Middle frontal gyrus (tissue), 1 donor: ENCODE measurements at regions not wholly inside any gene's neighbourhood (a gene's known extent, or its start where the extent isn't known, plus 50 kb on each side); places are given as distances from the start of the nearest gene placed in this dataset.

Source experiments
- DNase-seq: peaks from one replicate; pipeline ENCODE4 v3.0.0-alpha.2; 2015; ENCODE audit warnings: low spot score; ENCODE audit errors: extremely low spot score

- DNase-seq, result no peak
Measured at GRCh38 chr7:1320616-1321240, 88.1 kb downstream of the UNCX start.

GRCh38 chr7:1321411-1322239 is 89.0 kb downstream of the UNCX start:
- DNase-seq, result no peak

GRCh38 chr7:1322240-1323110 is 89.8 kb downstream of the UNCX start:
- DNase-seq, result no peak

GRCh38 chr7:1323178-1324027 is 90.7 kb downstream of the UNCX start:
- no peak for DNase-seq

GRCh38 chr7:1324028-1324900 is 91.6 kb downstream of the UNCX start:
- DNase-seq, result no peak

- DNase-seq, result no peak
Measured at GRCh38 chr7:1325246-1325645, 92.6 kb downstream of the UNCX start.

GRCh38 chr7:1325646-1326510 is 93.2 kb downstream of the UNCX start:
- DNase-seq, result no peak

- no peak for DNase-seq
Measured at GRCh38 chr7:1326511-1326785, 93.8 kb downstream of the UNCX start.

GRCh38 chr7:1329261-1329660 is 96.6 kb downstream of the UNCX start:
- no peak for DNase-seq

- DNase-seq, result no peak
Measured at GRCh38 chr7:1329966-1330800, 97.5 kb downstream of the UNCX start.

- DNase-seq, result no peak
Measured at GRCh38 chr7:1330801-1331425, 98.2 kb downstream of the UNCX start.

GRCh38 chr7:1331561-1332467 is 99.1 kb downstream of the UNCX start:
- DNase-seq, result no peak

GRCh38 chr7:1336509-1336908 is 103.8 kb downstream of the UNCX start:
- no peak for DNase-seq

- no peak for DNase-seq
Measured at GRCh38 chr7:1339611-1340010, 106.9 kb downstream of the UNCX start.

- DNase-seq, result no peak
Measured at GRCh38 chr7:1340031-1340430, 107.4 kb downstream of the UNCX start.

- no peak for DNase-seq
Measured at GRCh38 chr7:1340461-1341360, 108.0 kb downstream of the UNCX start.
